ENCODE measurements at regions not wholly inside any gene's neighbourhood (a gene's known extent, or its start where the extent isn't known, plus 50 kb on each side); places are given as distances from the start of the nearest gene placed in this dataset.
"Not testable (repeated sequence)": the region's sequence is repeated elsewhere in the genome, so short reads cannot be mapped to it uniquely, and the experiment has no call there.

DNA sequence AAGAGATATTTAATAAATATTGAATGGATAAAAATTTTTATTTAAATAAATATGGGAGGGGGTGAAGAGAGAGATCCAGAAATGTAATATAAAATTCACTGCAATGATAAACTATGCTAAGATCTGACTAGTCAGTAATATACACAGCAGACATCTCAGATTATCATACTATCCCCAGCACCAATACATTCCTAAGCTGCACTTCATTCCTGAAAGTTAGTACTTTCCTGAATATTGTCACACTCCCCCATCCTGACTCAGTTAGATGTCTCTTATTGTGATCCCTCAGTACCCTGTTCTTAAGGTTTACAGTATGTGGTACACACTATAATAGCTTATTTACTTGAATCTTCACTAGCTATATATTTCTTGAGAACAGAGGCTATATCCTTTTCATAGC, 88.3 kb upstream of the KCNQ5 start:
- DNase-seq (ENCODE audit: low read depth), result no peak

DNA sequence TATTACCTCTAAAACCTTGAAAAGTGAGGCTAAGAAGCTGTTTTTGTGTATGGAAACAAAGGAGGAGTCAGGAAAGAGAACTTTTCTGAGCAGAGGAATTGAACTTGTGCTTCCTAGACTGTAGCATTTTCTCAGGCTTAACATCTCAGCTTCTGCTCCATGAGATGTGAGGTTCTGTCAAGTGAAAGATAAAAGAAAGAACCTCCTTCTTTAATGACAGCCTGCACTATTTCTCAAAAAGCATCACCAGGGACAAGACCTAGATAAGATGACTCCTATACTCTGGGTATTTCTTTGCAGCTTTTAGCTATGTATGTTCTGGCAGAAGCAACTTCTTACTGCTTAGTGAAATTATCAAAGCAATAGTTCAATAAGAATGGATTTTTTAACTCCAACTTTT, 87.6 kb upstream of the KCNQ5 start:
- no peak for DNase-seq (ENCODE audit: low read depth)

DNA sequence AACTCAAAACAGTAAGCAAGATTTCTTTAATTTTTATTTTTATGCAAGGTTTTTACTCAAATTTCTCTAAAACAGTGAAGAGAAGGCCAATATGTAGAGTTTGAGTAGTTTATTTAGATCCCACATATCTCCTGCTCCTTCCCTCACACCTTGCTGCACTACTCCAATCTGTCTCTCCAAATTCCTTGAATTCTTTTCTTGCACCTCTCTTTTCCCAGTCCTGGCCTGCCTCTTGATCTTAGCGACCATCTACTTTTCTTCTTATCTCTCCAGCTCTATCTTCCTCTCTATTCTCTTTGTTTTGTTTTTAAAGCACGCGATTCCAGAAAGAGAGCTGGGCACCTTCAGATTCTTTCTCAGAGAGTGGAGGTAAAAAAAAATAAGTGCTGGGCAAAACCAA, 86.7 kb upstream of the KCNQ5 start:
- no peak for DNase-seq (ENCODE audit: low read depth)

DNA sequence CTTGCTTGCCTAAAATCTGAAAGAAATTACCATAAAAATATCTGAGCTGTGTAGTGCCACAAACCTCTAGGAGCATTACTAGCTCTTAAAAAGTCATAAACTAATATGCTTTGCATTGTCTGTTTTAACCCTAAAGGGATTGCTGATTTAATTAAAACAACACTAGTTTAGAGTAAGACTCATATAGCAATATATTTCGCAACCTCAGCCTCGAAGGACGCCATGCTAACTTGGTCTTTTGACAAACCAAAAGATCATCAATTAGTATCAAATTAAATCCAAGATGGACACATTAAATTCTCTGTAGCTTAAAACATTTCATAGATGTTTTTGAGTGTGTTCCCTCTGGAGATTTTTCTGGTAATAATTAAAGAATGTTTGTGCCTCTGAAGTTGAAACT, 74.8 kb upstream of the KCNQ5 start:
- DNase-seq (ENCODE audit: low read depth), result no peak

DNA sequence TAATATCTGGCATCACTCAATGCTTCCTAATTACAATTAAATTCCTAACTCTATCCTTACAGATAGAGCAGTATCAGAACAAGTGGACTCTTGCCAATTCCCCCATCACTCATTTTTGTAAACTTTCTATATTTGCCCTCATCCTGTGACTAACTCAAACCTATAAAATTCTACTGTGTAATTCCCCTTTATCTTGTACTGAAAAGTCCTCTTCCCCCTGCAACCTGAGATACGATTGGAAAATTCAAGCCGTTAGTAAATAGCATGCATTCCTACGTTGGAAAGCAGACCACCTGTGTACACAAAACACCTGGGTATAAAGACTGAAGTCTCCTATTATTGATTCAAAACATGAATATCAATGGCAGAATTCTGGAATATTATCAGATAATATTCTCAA, 70.4 kb upstream of the KCNQ5 start:
- peak; percentile 4 for DNase-seq (ENCODE audit: low read depth)

DNA sequence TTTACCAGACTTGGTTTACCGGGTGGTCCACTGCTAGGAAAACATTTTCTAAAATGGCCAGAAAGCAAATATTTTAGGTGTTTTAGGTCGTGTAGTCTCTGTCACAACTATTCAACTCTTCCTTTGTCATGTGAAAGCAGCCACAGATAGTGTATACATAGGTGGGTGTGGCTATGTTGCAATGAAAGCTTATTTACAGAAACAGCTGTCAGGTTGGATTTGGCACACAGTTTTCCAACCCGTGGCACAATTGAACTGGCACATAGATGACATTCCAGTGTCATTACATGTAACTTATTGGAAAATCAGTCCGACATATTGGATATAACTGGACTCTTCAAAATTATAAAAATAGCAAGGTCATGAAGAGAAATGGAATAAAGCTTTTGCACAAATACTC, 68.9 kb upstream of the KCNQ5 start:
- DNase-seq (ENCODE audit: low read depth), result peak; percentile 55

DNA sequence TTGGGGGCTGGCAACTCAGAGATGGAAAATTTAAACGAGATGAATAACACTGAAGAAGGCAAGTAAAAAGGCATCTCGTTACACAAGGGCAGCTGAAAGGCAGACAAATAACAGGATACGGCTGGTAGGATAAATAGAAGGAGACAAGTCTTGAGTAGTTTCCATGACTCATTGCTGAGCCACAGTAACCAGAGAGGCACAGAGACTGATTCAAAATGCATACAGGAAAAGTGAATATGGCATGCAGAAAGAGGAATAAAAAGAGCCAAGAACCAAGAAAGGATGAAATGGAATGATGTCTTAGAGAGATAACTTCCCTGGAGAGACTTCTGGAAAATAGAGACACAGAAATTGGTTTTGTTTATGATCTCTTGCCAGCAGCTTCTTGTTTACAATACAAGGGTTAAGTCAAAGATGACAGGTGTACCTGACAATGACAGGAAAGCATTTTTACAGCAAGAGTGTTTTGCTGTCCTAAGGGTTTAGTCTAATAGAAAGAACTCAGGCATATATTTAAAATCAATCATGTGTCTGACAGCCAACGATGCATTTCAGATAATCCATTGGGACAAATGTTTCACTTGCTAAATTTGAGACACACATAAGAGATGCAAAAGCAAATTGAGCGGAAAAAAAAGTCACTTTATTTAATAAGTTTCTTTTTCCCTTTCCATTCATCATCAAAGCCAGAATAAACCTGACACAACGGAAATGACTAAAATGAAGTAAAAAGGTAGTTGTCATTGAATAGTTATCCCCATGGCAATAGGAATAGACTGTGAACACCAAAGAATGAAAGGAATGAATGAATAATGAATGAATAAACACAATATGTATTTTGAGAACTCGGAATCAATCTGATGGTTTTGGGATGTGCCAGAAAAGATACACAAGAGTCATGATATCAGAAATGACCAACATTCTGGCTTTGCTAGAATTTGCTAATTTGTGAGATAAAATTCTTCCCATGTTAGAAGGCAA, 68.0 kb upstream of the KCNQ5 start:
- peak; percentile 94 for DNase-seq (ENCODE audit: low read depth)

DNA sequence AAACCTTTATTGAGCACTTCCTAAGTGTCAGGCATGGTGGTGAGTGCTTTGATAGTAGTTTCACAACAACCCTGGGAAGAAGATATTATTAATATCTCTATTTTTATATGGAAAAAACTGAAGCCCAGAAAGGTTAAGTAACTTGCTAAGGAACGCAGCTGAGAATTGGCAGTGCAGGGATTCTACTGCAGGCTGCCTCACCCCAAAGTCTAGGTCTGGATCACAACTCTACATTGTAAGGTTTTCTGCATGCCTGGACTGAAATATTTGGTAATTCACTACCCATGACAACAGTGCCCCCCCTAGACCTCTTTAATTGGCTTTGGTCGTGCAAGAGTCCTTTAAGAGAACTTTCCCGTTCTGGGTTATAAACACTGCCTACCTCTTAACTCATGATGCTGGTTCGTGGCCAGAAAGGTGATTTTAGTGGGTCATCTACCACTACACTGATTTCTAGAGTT, 67.1 kb upstream of the KCNQ5 start:
- DNase-seq (ENCODE audit: low read depth), result peak; percentile 54

DNA sequence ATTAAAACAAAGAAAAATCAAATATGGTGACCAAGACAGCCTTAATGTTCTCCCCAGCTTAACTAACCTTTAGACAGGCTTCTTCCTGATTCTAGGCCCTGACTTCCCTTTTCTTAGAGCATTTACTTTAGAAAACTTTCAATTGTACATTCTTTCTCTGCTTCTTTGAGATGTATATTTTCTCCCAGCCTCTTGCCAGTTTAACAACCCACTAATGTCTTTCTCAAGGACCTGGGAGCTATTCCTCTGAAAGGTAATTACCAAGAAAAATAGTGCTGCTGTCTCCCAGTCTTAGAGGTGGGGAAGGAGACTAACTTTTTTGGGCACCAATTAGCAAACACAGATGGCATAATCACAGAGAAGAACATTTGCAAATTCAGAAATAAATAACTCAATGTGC, 62.8 kb upstream of the KCNQ5 start:
- DNase-seq (ENCODE audit: low read depth), result no peak

DNA sequence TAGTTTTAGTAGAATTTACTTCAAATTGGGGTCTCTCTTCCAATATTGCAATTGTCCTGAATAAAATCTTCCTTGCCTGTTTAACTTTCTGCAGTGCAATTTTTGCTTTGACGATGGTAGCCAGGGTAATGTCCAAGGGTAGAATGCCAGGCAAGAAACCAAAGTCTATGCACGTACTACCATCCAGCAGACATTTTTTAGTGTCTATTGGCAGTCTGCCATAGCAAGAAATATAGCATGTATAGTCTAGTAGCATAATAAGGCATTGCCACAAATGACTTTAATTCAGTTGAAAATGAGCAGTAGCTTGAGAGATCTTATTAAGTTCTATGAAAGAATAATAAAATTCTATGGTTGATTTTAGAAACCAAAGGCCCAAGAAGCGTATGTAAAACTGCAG, 62.3 kb upstream of the KCNQ5 start:
- no peak for DNase-seq (ENCODE audit: low read depth)

DNA sequence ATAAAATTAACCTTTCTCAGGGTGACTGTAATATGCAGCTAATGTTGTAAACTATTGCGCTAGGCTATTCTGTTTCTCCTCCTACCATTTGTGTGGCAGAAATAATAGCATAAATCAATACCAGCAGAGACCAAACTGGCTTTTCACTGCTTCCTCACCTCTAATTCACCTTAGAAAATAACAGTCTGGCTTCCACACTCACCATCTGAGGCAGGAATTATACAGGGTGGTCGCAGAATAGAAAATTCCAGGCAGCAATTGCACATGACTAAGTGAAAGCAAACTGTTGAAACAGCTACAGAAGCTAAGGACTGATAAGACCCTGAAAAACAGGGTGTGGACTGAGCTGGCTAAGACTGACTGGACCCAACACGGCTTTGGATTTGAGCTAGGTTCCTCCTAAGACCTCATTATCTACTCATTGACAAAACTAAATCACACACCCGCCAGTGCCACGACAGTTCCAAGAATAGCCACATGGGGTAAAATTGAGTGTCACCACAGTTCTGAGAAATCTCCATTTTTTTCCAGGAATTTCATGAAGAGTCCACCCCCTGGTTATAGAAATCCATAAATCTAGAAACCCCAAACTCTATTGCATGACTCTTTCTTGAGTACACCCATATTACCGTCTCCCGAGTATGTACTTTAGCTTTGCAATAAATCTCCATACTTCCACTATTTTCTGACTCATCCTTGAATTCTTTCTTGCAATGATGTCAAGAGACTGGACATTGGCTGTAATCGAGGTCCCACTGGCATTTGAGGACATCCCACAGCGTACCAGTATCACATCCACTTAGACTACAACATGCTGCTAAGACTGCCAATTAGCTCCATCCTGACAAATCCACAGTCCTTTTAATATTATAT, 60.9 kb upstream of the KCNQ5 start:
- no peak for DNase-seq (ENCODE audit: low read depth)

DNA sequence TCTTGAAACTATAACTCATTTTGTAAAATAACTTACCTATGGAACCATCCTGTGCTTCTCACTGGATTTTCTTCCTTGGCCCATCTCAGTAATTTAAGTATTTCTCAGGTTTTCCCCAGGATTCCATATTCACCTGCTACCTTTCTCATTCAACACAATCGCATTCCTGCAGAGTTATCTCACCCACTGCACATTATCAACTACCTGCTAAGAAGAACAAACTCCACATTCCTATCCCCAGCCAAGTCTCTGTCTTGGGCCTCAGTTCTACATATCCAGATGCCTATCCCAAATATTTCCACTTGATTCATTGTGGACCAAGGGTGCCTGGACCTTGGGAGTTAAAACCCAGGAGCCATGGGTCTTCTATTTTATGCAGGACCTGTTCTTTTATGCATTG, 60.2 kb upstream of the KCNQ5 start:
- no peak for DNase-seq (ENCODE audit: low read depth)

DNA sequence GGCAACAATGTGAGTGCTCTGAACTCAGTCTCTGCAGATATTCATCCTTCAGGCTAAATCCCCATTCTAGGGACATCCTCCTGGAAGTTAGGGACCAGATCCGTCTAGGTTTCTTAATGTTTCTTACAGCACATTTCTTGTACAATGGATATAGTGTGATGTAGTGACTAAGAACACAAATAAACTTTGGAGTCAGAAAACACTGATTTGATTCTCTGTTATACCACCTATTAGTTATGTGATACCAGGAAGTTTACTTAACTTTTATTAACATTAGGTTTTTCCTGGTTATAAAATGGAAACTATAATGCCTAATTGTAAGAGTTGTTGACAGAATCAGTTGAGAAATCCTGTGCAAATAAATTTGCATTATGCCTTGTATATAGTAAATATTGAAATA, 57.6 kb upstream of the KCNQ5 start:
- no peak for DNase-seq (ENCODE audit: low read depth)

DNA sequence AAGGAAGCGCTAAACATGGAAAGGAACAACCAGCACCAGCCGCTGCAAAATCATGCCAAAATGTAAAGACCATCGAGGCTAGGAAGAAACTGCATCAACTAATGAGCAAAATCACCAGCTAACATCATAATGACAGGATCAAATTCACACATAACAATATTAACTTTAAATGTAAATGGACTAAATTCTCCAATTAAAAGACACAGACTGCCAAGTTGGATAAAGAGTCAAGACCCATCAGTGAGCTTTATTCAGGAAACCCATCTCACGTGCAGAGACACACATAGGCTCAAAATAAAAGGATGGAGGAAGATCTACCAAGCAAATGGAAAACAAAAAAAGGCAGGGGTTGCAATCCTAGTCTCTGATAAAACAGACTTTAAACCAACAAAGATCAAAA, 49.9 kb upstream of the KCNQ5 start:
- not testable (repeated sequence) for DNase-seq (ENCODE audit: low read depth)

Measured in HT1080 (cell line).